ENCODE measurements at regions not wholly inside any gene's neighbourhood (a gene's known extent, or its start where the extent isn't known, plus 50 kb on each side); places are given as distances from the start of the nearest gene placed in this dataset.
"Not testable (repeated sequence)": the region's sequence is repeated elsewhere in the genome, so short reads cannot be mapped to it uniquely, and the experiment has no call there.

DNA sequence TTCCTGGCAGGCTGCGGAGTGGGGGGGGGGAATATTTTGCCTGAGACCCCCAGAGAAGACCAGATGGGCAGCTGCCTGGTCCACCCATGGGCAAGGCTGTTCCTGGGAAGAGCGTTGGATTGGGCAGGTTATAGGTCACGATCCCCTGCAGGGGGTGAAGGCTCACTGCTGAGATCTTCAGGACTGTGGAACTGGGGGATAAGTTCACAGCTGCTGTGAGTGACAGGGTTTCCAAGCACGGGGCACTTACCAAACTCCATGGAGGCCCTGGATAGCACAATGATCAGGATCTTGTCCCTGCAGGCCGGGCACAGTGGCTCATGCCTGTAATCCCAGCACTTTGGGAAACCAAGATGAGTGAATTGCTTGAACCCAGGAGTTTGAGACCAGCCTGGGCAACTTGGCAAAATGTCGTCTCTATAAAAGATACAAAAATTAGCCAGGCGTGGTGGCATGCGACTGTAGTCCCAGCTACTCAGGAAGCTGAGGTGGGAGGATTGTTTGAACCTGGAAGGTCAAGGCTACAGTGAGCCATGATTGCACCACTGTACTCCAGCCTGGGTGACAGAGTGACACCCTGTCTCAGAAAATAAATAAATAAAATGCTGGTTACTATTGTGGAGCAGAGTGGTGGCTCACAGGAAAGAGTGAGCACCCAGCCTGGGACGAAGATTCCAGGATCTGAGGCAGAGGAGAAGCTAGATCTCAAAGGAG is 68.0 kb upstream of the HELT start:
- DNase-seq (ENCODE audit: low read depth) = no peak

DNA sequence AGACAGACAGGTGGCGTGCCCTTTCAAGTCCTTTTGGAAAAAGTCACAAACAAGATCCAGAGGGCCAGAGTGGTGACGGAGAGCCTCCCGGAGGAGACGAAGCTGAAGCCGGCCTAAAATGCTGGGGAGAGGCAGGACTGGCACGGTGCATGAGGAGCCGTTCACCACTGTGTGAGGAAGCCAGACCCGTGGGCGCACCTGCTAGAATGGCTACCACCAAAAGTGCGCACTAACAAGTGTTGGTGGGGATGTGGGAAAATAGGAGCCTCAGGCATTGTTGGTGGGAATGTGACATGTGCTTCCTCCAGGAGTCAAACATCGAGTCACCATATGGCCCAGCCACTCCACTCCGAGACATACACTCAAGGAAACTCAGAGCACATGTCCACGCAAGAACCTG is 67.4 kb upstream of the HELT start:
- no peak for DNase-seq (ENCODE audit: low read depth)

DNA sequence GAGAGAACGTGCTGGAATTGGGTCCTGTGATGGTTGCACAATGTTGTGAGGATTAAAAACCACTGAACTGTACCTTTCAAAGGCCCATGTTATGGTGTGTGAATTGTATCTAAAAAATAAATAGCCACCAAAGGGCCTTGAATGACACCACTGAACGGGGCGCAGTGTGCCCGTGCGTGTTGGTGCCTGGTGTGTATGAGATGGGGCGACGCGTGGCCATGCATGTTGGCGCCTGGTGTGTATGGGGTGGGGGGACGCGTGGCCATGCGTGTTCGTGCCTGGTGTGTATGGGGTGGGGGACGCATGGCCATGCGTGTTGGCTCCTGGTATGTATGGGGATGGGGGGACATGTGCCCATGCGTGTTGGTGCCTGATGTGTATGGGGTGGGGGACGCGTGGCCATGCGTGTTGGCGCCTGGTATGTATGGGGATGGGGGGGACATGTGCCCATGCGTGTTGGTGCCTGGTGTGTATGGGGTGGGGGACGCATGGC is 66.6 kb upstream of the HELT start:
- no peak for DNase-seq (ENCODE audit: low read depth)

DNA sequence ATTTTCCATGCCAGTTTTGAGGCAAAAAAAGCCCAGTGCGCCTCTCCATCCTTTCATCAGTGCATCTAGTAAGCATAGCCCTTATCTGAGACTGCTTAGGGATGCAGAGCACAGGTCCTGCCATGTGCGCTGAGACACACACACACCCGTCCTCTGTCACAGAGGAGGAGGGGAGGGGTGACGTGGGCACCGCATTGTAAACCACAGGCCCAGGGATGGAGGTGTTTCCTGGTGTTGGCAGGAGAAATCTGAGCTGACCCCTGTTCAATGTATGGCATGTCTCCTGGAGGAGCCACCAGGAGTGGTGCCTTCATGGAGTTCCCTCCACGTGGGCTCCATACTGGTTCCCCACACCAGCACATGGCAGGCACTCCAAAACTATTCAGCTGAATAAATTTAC is 65.8 kb upstream of the HELT start:
- DNase-seq (ENCODE audit: low read depth) = no peak

DNA sequence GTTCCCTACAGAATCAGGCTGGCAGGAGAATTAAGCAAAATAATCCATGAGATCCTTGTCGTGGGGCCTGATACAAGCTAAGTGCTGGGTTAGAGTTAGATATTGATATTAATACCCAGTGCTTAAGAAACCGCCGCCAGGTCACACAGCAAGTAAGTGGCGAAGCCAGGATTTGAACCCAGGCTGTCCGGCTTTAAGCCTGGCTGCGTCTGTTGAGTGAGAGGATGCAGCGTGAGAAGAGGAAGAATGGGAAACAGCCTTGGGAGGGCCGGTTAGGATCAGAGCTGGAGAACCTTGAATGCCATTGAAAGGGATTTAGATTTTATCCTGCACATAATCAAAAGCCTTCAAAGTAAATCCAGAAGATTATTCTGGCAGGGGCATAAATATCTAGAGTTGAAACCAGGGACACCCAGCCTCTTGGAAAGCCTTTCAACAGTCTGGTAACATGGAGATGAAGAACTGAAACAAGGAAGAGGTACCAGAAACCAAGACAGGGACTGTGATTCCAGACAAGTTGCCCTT is 64.8 kb upstream of the HELT start:
- no peak for DNase-seq (ENCODE audit: low read depth)

DNA sequence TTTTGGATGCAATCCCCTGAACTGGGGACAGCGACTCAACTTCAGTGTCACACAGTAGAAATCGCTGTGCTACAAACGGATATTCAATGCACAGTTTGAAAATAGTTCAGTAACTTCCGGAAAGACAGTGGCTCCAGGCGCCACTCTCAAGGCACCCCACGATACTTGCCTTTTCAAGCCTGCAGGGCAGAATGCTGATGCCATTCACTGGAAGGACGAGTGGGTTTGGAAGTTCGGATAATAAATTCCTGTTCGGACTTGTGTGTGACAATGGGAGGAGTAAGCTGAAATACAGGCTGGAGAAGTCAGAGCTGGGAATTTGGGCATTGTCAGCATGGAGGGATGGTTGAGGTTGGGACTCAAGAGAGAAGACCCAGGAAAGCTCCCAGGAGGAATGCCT is 64.3 kb upstream of the HELT start:
- no peak for DNase-seq (ENCODE audit: low read depth)

DNA sequence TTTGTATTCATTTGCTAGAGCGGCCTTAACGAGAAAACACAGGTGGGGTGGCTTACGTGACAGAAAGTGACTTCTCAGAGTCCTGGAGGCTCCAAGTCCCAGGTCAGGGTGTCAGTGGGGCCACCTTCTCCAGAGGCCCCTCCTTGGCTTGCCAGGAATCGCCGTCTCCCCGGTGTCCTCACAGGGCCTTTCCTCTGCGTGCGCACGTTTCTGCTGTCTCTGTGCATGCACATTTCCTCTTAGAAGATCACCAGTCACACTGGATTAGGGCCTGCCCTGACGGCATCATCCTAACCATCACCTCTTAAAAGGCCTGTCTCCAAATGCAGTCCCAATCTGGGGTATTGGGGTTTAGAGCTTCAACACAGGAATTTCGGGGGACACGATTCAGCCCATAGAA is 63.8 kb upstream of the HELT start:
- no peak for DNase-seq (ENCODE audit: low read depth)

DNA sequence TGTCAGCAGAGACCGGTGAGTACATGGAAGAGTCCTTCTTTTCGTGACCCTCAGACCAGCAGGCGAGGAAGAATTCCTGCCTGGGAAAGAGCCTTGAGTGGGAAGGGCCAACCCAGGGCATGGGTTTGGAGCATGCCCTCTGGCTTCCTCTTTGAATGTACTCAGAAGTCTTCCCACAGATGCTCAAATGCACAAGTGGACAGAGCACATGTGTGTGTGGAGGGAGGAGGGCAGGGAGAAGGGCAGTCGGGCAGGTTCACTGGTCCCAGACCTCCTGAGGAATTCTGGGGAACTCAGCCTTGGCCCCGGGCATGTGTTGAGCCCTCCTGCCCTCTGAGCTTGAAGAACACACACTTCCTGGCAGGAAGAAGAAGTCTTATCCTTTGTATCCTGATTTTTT is 63.2 kb upstream of the HELT start:
- no peak for DNase-seq (ENCODE audit: low read depth)

DNA sequence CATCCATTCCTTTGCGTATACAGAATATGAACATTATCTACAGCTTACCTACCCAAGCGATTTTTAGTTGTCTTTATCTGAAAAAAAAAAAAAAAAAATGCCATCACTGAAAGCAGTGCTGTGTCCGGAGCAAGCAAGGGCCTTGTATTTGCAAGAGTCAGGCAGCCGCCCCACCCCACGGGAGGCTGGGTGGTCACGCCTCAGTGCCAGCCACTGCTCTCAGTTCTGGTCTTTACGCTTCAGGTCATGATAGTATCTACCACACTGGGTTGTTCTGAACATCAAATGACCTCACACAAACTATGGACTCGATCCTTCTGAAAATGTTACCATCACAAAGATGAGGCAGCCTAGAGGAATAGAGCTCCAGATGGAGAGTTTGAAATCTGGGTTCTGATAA is 62.7 kb upstream of the HELT start:
- DNase-seq (ENCODE audit: low read depth) = no peak

DNA sequence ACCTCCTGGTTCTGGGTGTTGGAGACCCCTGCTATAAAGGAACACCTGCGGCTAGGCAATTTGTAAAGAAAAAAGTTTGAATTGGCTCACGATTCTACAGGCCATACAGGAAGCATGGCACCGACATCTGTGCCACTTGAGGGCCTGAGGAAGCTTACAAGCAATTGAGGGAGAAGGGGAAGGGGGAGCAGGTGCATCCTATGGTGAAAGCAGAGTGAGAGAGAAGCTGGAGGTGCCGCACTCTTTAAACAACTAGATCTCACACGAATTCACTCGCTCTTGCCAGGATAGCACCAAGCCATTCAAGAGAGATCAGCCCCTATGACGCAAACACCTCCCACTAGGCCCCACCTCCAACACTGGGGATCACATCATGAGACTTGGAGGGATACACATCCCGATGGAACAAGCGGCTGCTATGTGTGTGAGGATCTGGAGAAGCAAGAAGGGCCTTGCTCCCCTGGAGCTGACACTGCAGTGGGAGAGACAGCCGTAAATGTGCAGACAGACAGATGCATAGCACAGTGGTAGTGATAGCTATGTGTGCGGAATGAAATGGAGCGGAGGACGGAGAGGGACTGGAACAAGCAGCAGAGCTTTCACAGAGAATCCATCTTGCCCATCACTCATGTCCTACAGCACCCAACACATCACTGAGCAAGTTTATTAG is 60.7 kb upstream of the HELT start:
- DNase-seq (ENCODE audit: low read depth) = no peak

DNA sequence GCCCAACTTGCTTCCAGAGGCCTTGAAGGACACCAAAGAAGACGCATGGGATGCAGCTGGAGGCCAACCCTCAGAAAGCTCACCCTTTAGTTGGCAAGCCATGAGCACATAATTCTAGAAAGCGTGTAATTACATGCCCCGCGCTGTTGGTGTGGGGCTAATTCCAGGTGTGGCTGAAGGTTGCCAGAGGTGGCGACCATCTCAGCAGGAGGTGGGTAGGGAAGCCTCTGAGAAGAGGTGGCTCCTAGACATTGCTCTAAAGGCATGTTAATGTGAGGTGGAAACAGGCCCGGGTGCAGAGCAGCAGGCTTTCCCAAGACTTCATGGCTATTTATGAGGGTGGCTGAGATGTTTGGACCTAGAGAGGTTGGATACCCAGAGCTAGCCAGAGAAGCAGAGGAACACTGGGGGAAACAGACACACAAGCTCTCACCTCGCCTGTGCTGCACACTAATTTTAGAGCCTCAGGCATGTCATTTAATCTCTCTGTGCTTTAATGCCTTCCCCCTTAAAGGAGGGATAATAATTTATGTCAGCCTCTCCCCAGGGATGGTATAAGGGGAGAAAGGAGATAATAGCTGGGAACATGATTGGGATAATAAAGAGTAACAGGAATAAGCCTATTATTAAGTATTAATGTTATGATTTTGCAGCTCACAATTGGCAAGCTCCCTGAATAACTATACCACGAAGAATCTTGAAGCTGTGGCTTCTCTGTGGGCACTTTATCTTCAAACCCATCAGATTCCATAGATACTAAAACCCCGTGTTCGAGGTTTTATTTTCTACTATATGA is 60.0 kb upstream of the HELT start:
- DNase-seq (ENCODE audit: low read depth) = no peak

DNA sequence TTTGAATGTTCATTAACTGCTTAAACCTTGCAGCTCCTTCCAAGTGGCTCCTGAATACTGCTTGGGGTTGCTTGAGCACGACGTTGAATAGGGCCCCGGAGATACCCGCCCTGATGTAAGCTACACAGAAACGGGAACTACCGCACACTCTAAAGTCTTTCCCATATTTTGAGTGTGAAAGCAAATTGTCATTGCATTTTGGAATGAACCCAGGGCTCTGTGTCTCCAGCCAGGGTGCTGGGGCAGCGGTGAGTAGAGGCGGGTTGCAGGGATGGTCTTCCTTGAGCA is 59.4 kb upstream of the HELT start:
- no peak for DNase-seq (ENCODE audit: low read depth)

DNA sequence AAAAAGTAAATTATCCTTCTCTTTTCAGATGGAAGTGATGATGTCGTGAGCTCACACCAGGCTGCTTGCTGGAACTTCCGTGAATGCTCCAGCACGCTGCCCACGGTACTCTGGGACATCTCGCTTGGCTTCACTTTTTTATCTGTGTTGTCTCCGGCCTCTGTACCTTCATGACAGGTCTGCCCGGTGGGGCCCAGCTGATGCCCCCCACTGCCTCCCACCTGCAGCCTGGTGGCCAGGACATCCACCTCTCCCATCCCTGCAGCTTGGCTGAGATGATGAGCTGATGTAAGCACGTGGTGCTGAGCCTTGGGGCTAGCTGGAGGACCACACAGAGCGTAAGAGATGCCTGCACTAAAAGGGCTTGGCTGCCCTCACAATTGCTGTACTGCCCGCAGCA is 59.0 kb upstream of the HELT start:
- DNase-seq (ENCODE audit: low read depth) = no peak

DNA sequence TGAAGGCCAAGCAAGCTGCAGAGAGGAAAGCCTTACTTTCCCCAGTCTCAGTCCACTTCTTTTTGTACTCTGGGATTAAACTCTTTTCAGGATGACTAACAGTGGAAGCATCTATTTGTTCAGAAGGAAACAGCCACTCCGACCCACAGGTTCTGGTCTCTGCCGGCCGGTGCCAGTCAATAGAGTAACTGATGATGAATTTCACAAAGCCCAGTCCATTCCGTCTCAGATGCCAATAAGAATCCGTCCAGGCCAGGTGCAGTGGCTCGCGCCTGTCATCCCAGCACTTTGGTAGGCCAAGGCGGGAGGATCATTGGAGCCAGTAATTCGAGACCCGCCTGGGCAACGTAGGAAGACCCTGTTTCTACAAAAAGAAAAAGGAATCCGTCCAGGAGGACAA is 58.5 kb upstream of the HELT start:
- peak; percentile 25 for DNase-seq (ENCODE audit: low read depth)

DNA sequence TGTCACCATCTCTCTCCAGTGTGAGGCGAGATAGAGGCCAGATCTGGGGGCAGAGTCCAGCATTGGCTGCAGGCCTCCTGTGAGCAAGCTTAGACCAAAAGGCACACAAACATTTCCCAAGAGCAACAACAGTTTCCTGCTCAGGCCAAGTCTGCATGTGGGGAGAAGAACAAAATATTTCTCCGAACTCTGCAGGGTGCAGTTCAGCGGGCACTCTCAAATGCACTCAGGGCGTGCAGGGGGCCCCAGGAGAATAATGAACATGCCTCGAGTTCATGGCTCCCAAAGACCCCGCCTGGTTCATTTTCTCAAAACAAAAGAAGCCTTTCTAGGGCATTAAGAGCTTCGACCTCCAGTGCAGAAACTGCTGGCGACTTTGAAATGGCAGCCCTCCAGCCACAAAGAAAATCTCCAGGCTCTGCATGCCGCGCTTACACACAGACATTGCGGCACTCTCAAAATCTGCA is 57.8 kb upstream of the HELT start:
- no peak for DNase-seq (ENCODE audit: low read depth)

DNA sequence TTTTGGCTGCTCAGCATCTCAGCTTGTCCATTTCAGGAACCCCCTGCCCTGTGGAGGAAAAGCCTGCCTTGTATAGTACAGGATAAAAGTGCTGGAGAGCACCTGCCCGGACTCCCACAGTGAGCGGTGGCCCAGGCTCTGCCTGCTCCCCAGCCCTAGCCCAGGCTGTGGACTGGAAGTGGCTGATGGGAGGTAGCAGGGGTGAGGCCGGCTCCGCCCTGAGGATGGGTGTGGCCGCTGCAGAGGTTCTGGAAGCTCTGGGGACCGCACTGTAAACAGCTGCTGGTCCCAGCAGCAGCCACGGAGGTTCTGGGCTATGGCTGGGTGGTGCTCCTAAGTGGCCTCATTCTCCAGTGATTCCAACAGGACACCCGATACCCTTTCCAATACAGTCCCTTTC is 56.6 kb upstream of the HELT start:
- no peak for DNase-seq (ENCODE audit: low read depth)

DNA sequence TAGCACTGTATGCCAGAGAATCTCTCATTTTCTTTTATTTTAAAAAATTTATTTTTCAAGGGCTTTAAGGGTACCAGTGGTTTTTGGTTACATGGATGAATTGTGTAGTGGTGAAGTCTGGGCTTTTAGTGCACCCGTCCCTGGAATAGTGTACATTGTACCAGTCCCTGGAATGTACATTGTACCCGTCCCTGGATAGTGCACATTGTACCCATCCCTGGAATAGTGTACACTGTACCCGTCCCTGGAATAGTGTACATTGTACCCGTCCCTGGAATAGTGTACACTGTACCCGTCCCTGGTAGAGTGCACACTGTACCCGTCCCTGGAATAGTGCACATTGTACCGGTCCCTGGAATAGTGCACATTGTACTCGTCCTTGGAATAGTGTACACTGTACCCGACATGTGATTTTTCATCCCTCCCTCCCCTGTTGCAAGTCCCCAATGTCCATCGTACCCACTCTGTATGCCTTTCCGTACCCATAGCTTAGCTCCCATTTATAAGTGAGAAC is 56.1 kb upstream of the HELT start:
- no peak for DNase-seq (ENCODE audit: low read depth)

DNA sequence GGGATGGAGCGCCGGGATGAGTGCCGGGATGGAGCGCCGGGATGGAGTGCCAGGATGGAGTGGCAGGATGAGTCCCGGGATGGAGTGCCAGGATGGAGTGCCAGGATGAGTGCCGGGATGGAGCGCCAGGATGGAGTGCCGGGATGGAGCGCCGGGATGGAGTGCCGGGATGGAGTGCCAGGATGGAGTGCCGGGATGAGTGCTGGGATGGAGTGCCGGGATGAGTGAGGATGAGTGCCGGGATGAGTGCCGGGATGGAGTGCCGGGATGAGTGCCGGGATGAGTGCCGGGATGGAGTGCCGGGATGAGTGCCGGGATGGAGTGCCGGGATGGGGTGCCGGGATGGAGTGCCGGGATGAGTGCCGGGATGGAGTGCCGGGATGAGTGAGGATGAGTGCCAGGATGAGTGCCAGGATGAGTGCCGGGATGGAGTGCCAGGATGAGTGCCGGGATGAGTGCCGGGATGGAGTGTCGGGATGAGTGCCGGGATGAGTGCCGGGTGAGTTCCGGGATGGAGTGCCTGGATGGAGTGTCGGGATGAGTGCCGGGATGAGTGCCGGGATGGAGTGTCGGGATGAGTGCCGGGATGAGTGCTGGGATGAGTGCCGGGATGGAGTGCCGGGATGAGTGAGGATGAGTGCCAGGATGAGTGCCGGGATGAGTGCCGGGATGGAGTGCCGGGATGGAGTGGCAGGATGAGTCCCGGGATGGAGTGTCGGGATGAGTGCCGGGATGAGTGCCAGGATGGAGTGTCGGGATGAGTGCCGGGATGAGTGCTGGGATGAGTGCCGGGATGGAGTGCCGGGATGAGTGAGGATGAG is 52.9 kb upstream of the HELT start:
- not testable (repeated sequence) for DNase-seq (ENCODE audit: low read depth)

DNA sequence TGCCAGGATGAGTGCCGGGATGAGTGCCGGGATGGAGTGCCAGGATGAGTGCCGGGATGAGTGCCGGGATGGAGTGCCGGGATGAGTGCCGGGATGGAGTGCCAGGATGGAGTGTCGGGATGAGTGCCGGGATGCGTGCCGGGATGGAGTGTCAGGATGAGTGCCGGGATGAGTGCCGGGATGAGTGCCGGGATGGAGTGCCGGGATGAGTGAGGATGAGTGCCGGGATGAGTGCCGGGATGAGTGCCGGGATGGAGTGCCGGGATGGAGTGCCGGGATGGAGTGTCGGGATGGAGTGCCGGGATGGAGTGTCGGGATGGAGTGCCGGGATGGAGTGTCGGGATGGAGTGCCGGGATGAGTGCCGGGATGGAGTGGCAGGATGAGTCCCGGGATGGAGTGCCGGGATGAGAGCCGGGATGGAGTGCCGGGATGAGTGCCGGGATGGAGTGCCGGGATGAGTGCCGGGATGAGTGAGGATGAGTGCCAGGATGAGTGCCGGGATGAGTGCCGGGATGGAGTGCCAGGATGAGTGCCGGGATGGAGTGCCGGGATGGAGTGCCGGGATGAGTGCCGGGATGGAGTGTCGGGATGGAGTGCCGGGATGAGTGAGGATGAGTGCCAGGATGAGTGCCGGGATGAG is 52.1 kb upstream of the HELT start:
- DNase-seq (ENCODE audit: low read depth) = not testable (repeated sequence)

DNA sequence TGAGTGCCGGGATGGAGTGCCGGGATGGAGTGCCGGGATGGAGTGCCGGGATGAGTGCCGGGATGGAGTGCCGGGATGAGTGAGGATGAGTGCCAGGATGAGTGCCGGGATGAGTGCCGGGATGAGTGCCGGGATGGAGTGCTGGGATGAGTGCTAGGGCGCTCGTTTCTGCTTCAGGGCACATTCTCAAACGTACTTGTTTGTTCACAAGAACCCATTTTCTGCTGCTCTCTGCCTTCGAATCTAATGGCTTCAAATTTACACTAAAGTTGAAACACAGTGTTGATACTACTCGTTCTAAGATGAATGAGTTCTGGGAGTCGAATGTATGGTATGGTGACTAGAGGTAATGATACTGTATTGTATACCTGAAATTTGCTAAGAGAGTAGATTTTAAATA is 50.6 kb upstream of the HELT start:
- not testable (repeated sequence) for DNase-seq (ENCODE audit: low read depth)

DNA sequence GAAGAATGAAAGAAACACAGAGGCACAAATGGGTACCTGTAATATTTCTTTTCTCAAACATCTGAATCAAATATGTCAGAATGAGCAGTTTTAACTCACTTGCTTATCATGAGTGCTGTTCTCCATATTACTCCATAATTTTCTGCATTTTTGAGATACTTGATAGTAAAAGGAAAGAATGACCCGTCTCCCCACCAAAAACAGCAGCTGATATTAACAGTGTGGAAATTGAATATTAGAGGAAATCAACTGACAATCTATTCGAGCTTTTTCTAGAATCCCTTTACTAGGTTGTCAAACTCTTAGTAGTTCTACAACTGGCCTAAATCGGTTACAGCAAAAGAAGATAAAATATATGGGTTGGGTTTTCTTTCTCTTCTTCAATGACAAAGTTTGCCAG is 49.9 kb upstream of the HELT start:
- DNase-seq (ENCODE audit: low read depth) = no peak

Data from renal cortical epithelial cell (primary cell).